ENCODE measurements at regions not wholly inside any gene's neighbourhood (a gene's known extent, or its start where the extent isn't known, plus 50 kb on each side); places are given as distances from the start of the nearest gene placed in this dataset.

GRCh38 chr11:114782650-114783310, 104.5 kb downstream of the NXPE2 start:
- H3K9ac ChIP-seq (ENCODE audit: low read length) = no peak overlapping the region
- H2AFZ ChIP-seq (ENCODE audit: low read depth, low read length, poor library complexity, severe bottlenecking) = no peak overlapping the region
- POLR2A ChIA-PET = no interaction called here
- ATAC-seq (no peak), DNase-seq (ENCODE audit: low read depth, low spot score) (no peak)
- intact Hi-C loops (cut with micrococcal nuclease) = no loop called here
- H3K9me2 ChIP-seq (ENCODE audit: insufficient read depth) = no peaks in the 10 kb centered on the region
- H3K4me2 ChIP-seq (ENCODE audit: low read length) = no peak overlapping the region
- no peaks in the 10 kb centered on the region for H3K27me3 ChIP-seq (ENCODE audit: insufficient read depth, low read length)
- RAD21 ChIA-PET (ENCODE audit: low non-redundant PET in 1 of 2, low total read pairs in 2 of 2, uncharacterized antibody in 2 of 2, unreplicated experiment in 2 of 2) = no interaction called here
- H3K79me2 ChIP-seq (ENCODE audit: insufficient read depth, low read length) = no peaks in the 10 kb centered on the region
- H3K4me1 ChIP-seq (ENCODE audit: control insufficient read depth in 1 of 2, insufficient read depth in 2 of 2, low read length in 2 of 2) = no peaks in the 10 kb centered on the region
- no peaks in the 10 kb centered on the region for H3K36me3 ChIP-seq (ENCODE audit: control insufficient read depth in 1 of 2, insufficient read depth in 2 of 2, low read length in 2 of 2)
- CTCF ChIA-PET = no interaction called here
- H3K9me3 ChIP-seq (ENCODE audit: control insufficient read depth in 1 of 2, insufficient read depth in 1 of 2, low read depth in 1 of 2, low read length in 2 of 2) = no peaks in the 10 kb centered on the region; a peak in 1 of 4 replicates
- H3K4me3 ChIP-seq (replicated peaks in 1 of 2; ENCODE audit: low read depth in 1 of 2, low read length in 2 of 2) = no peak overlapping the region
- no TSS peak for BruUV-seq (replicated peaks)
- H4K20me1 ChIP-seq (ENCODE audit: insufficient read depth) = no peaks in the 10 kb centered on the region
- TF ChIP-seq ZBTB33 (IDR thresholded peaks at IDR 0.05; ENCODE audit: extremely low read depth, insufficient replicate concordance, low read length) (no peak), CEBPB (IDR thresholded peaks at IDR 0.05; ENCODE audit: low read depth) (no peak), FOSL1 (IDR thresholded peaks at IDR 0.05; ENCODE audit: low read depth) (no peak), SRF (IDR thresholded peaks at IDR 0.05; ENCODE audit: low read depth) (no peak), POLR2A (IDR thresholded peaks at IDR 0.05; ENCODE audit: borderline replicate concordance, extremely low read depth, insufficient read depth, insufficient read length) (no peak), EGR1 (IDR thresholded peaks at IDR 0.05; ENCODE audit: low read depth) (no peak), CBX3 (IDR thresholded peaks at IDR 0.05; ENCODE audit: low read depth) (no peak), TCF7L2 (IDR thresholded peaks at IDR 0.05; ENCODE audit: borderline replicate concordance, extremely low read depth, insufficient read depth, insufficient read length) (no peak), POLR2AphosphoS5 (IDR thresholded peaks at IDR 0.05; ENCODE audit: low read depth, low read length) (no peak), ZFX (IDR thresholded peaks at IDR 0.05) (no peak), CTCF (IDR thresholded peaks at IDR 0.05 in 2 of 3, conservative IDR thresholded peaks at IDR 0.05 in 1 of 3; ENCODE audit: borderline replicate concordance in 1 of 3, insufficient read depth in 1 of 3, low read depth in 2 of 3, low read length in 2 of 3) (no peak), SP1 (IDR thresholded peaks at IDR 0.05; ENCODE audit: low read depth) (no peak), JUND (IDR thresholded peaks at IDR 0.05) (no peak), SIN3A (IDR thresholded peaks at IDR 0.05; ENCODE audit: low read depth) (no peak)
- TF ChIP-seq, protein P1, sequence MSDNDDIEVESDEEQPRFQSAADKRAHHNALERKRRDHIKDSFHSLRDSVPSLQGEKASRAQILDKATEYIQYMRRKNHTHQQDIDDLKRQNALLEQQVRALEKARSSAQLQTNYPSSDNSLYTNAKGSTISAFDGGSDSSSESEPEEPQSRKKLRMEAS (IDR thresholded peaks at IDR 0.05) = no peak
- H3K27ac ChIP-seq (ENCODE audit: low read depth, low read length) = no peak overlapping the region

All from HCT116 (cell line).